K562 (cell line): ENCODE measurements at regions not wholly inside any gene's neighbourhood (a gene's known extent, or its start where the extent isn't known, plus 50 kb on each side); places are given as distances from the start of the nearest gene placed in this dataset.

ENCODE experiments used
- ATAC-seq: fragments of 200-7000 bp; cut with Tn5 transposase; 3 replicates; pipeline ENCODE4 v1.9.1; 2020; ENCODE audit warnings: moderate library complexity
- BruUV-seq: library from RNA; stranded (reverse); fragments of 400-500 nt; replicated peaks from 2 replicates; lab custom pipeline; 2021; lab: Mats Ljungman, UMichigan
- CTCF ChIA-PET: fragments of 300-600 bp; formaldehyde crosslinking; extraction: SDS; loops from one replicate; lab custom pipeline; 2021; ENCODE audit warnings: low intra/inter-chr PET ratio; lab: Yijun Ruan, JAX
- POLR2A ChIA-PET: fragments of 300-600, 350-650 bp; sonication (Branson Sonifier 250); formaldehyde crosslinking; extraction: SDS; loops from one replicate; lab custom pipeline; 2021; ENCODE audit warnings: antibody characterized with exemption, inconsistent platforms; lab: Yijun Ruan, JAX
- DNase-seq, 4 experiments: peaks; one replicate each; pipeline versions ENCODE4 v3.0.0 to v3.0.0-alpha.2; 2011 to 2018; ENCODE audit warnings: low spot score in 3 of 4, mixed read lengths in 3 of 4; ENCODE audit errors: extremely low read depth in 1 of 4
- FAIRE-seq: peaks from 2 replicates; lab custom pipeline; 2011; peaks lifted over from hg19 to GRCh38; lab: Jason Lieb, UNC
- H2AFZ ChIP-seq: 2 replicates; pipeline ENCODE4 v1.6.0; 2011; ENCODE audit warnings: low read depth, low read length, control low read depth, inconsistent platforms
- H3K27ac ChIP-seq: fragments of 200-600 bp; 3 replicates; pipeline ENCODE4 v1.8.0; 2011; ENCODE audit warnings: low read depth, mild to moderate bottlenecking, control low read depth, inconsistent platforms, low read length, moderate library complexity, mixed read lengths; ENCODE audit errors: extremely low read depth
- H3K27me3 ChIP-seq, 2 experiments: fragments of 300-600 bp in 1 of 2; 2 replicates in 1 of 2; 3 replicates in 1 of 2; pipeline versions ENCODE4 v1.6.0 to v1.8.0; 2011; ENCODE audit warnings: inconsistent platforms in 2 of 2, low read length in 2 of 2, mild to moderate bottlenecking in 1 of 2, mixed read lengths in 1 of 2, moderate library complexity in 1 of 2; ENCODE audit not compliant: control insufficient read depth in 2 of 2, insufficient read depth in 2 of 2
- H3K36me3 ChIP-seq: fragments of 300-600 bp; 3 replicates; pipeline ENCODE4 v1.8.0; 2011; ENCODE audit warnings: mild to moderate bottlenecking, low read length, inconsistent platforms; ENCODE audit not compliant: control insufficient read depth, insufficient read depth
- H3K4me1 ChIP-seq, 2 experiments: fragments of 200-600 bp in 1 of 2; replicated peaks in 1 of 2; 2 replicates in 1 of 2; 3 replicates in 1 of 2; pipeline versions ENCODE4 v1.5.1 to v1.8.0; 2011; ENCODE audit warnings: inconsistent platforms in 2 of 2, low read length in 2 of 2, mild to moderate bottlenecking in 1 of 2, mixed read lengths in 1 of 2, moderate library complexity in 1 of 2; ENCODE audit not compliant: control insufficient read depth in 2 of 2, insufficient read depth in 2 of 2
- H3K4me2 ChIP-seq: 2 replicates; pipeline ENCODE4 v1.6.1; 2011; ENCODE audit warnings: low read length, control low read depth, inconsistent platforms, mixed read lengths; ENCODE audit not compliant: insufficient read depth
- H3K4me3 ChIP-seq: fragments of 200-600 bp; sonication (generic), shearing (Covaris generic); 2 replicates; pipeline ENCODE4 v1.5.1; 2016; ENCODE audit warnings: control low read depth, inconsistent platforms
- H3K79me2 ChIP-seq: fragments of 200-600 bp; 3 replicates; pipeline ENCODE4 v1.8.0; 2011; ENCODE audit warnings: low read length, inconsistent platforms; ENCODE audit not compliant: control insufficient read depth, insufficient read depth
- H3K9ac ChIP-seq, 2 experiments: 2 replicates each; pipeline versions ENCODE4 v1.6.0 to v1.6.1; 2011; ENCODE audit warnings: low read depth in 2 of 2, low read length in 2 of 2, control low read depth in 1 of 2, inconsistent platforms in 1 of 2, mild to moderate bottlenecking in 1 of 2, mixed read lengths in 1 of 2; ENCODE audit not compliant: insufficient read depth in 1 of 2
- H3K9me1 ChIP-seq: one replicate; pipeline ENCODE4 v1.6.0; 2011; ENCODE audit warnings: inconsistent platforms, mild to moderate bottlenecking, low read length, moderate library complexity; ENCODE audit not compliant: control insufficient read depth, insufficient read depth
- H3K9me3 ChIP-seq: replicated peaks from 2 replicates; pipeline ENCODE4 v1.5.1; 2011; ENCODE audit warnings: low read depth, low read length, inconsistent platforms; ENCODE audit not compliant: control insufficient read depth, insufficient read depth
- H4K20me1 ChIP-seq: replicated peaks from 2 replicates; pipeline ENCODE4 v1.6.1; 2011; ENCODE audit warnings: low read length, inconsistent platforms, mixed read lengths; ENCODE audit not compliant: control insufficient read depth, insufficient read depth
- ARHGAP35 ChIP-seq: fragments of 450-650 bp; IDR thresholded peaks from 2 replicates; pipeline ENCODE4 v1.6.1; 2018; ENCODE audit not compliant: partially characterized antibody
- CHD4 ChIP-seq: fragments of 200-600 bp; sonication (generic); IDR thresholded peaks from 3 replicates; pipeline ENCODE4 v1.6.1; 2012; ENCODE audit warnings: low read depth, mild to moderate bottlenecking, mixed read lengths, low read length, inconsistent platforms; ENCODE audit not compliant: insufficient read depth, insufficient replicate concordance, poor library complexity, severe bottlenecking
- HDAC8 ChIP-seq: fragments of 450-650 bp; IDR thresholded peaks from 2 replicates; pipeline ENCODE4 v1.6.1; 2016; ENCODE audit warnings: mild to moderate bottlenecking, missing genetic modification characterization, moderate library complexity, missing compliant biosample characterization
- PPARD ChIP-seq: fragments of 250-450 bp; sonication (Bioruptor Pico); IDR thresholded peaks from 2 replicates; pipeline ENCODE4 v1.8.0; 2022; ENCODE audit warnings: inconsistent platforms, mild to moderate bottlenecking, moderate library complexity
- RB1 ChIP-seq: fragments of 450-650 bp; IDR thresholded peaks from 2 replicates; pipeline ENCODE4 v1.6.1; 2017; ENCODE audit warnings: low read depth, mild to moderate bottlenecking
- SAFB ChIP-seq: fragments of 200-400 bp; formaldehyde crosslinking; IDR thresholded peaks from 2 replicates; pipeline ENCODE4 v1.6.1; 2017; ENCODE audit warnings: low read depth, low read length, borderline replicate concordance
- SPI1 ChIP-seq: IDR thresholded peaks from 2 replicates; pipeline ENCODE4 v1.6.1; 2011; ENCODE audit warnings: low read depth, low read length, control low read depth, borderline replicate concordance
- ZNF695 ChIP-seq: fragments of 450-650 bp; formaldehyde crosslinking; IDR thresholded peaks from 2 replicates; pipeline ENCODE4 v1.4.0; 2020; ENCODE audit warnings: mild to moderate bottlenecking, moderate library complexity
- WGBS: fragments of 100-300 bp; shearing (Covaris generic); methylation state at CpG from one replicate; pipeline ENCODE4 v1.1.6; 2016; ENCODE audit warnings: low coverage, mixed read lengths; ENCODE audit not compliant: insufficient coverage; ENCODE audit errors: missing lambda C conversion rate; 5-methylcytosine and 5-hydroxymethylcytosine counted together
- in situ Hi-C: fragments of 300-500 bp; cut with MboI; formaldehyde crosslinking; loops from 4 replicates; pipeline ENCODE4 v1.15.0; 2018; ENCODE audit warnings: inconsistent platforms, mixed read lengths
- intact Hi-C: fragments of 100-400 bp; cut with micrococcal nuclease; formaldehyde crosslinking; loops from 2 replicates; pipeline ENCODE4 v1.14.2; 2022
- TF ChIP-seq, protein P1 (sequence below): sonication (generic); formaldehyde crosslinking; IDR thresholded peaks from 2 replicates; pipeline ENCODE4 v1.8.0; 2022; ENCODE audit warnings: missing genetic modification reagents, mild to moderate bottlenecking, moderate library complexity, borderline replicate concordance
- TF ChIP-seq, protein P2 (sequence below): fragments of 450-650 bp; IDR thresholded peaks from 2 replicates; pipeline ENCODE4 v1.6.1; 2016; ENCODE audit warnings: low read depth

- no peak for ATAC-seq
- Histone ChIP-seq H3K79me2 (no peaks in the 10 kb centered on the region), H3K9me1 (no peaks in the 10 kb centered on the region)
- no peak for TF ChIP-seq CHD4
- TF ChIP-seq HDAC8 (tag): no peak
- TF ChIP-seq SPI1: peak; percentile 49; the same call in 1 of the 2 replicates
- TF ChIP-seq, protein P1, sequence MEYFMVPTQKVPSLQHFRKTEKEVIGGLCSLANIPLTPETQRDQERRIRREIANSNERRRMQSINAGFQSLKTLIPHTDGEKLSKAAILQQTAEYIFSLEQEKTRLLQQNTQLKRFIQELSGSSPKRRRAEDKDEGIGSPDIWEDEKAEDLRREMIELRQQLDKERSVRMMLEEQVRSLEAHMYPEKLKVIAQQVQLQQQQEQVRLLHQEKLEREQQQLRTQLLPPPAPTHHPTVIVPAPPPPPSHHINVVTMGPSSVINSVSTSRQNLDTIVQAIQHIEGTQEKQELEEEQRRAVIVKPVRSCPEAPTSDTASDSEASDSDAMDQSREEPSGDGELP: no peak
- TF ChIP-seq ZNF695 (CRISPR knock-in tag): no peak
- TF ChIP-seq, protein P2, sequence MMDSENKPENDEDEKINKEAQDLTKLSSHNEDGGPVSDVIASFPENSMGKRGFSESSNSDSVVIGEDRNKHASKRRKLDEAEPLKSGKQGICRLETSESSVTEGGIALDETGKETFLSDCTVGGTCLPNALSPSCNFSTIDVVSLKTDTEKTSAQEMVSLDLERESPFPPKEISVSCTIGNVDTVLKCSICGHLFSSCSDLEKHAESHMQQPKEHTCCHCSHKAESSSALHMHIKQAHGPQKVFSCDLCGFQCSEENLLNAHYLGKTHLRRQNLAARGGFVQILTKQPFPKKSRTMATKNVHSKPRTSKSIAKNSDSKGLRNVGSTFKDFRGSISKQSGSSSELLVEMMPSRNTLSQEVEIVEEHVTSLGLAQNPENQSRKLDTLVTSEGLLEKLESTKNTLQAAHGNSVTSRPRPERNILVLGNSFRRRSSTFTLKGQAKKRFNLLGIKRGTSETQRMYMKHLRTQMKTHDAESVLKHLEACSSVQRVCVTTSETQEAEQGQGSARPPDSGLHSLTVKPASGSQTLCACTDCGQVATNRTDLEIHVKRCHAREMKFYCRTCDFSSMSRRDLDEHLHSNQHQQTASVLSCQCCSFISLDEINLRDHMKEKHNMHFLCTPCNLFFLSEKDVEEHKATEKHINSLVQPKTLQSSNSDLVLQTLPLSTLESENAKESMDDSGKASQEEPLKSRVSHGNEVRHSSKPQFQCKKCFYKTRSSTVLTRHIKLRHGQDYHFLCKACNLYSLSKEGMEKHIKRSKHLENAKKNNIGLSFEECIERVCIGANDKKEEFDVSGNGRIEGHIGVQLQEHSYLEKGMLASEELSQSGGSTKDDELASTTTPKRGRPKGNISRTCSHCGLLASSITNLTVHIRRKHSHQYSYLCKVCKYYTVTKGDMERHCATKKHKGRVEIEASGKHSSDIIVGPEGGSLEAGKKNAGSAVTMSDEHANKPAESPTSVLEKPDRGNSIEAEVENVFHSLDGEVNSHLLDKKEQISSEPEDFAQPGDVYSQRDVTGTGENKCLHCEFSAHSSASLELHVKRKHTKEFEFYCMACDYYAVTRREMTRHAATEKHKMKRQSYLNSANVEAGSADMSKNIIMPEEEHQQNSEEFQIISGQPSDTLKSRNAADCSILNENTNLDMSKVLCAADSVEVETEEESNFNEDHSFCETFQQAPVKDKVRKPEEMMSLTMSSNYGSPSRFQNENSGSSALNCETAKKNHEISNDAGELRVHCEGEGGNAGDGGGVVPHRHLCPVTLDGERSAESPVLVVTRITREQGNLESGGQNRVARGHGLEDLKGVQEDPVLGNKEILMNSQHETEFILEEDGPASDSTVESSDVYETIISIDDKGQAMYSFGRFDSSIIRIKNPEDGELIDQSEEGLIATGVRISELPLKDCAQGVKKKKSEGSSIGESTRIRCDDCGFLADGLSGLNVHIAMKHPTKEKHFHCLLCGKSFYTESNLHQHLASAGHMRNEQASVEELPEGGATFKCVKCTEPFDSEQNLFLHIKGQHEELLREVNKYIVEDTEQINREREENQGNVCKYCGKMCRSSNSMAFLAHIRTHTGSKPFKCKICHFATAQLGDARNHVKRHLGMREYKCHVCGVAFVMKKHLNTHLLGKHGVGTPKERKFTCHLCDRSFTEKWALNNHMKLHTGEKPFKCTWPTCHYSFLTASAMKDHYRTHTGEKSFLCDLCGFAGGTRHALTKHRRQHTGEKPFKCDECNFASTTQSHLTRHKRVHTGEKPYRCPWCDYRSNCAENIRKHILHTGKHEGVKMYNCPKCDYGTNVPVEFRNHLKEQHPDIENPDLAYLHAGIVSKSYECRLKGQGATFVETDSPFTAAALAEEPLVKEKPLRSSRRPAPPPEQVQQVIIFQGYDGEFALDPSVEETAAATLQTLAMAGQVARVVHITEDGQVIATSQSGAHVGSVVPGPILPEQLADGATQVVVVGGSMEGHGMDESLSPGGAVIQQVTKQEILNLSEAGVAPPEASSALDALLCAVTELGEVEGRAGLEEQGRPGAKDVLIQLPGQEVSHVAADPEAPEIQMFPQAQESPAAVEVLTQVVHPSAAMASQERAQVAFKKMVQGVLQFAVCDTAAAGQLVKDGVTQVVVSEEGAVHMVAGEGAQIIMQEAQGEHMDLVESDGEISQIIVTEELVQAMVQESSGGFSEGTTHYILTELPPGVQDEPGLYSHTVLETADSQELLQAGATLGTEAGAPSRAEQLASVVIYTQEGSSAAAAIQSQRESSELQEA: peak; percentile 67
- TF ChIP-seq ARHGAP35: no peak
- no peak for TF ChIP-seq RB1
- no peak for TF ChIP-seq SAFB
- TF ChIP-seq PPARD (CRISPR knock-in tag): no peak
- TF ChIP-seq, all 486 proteins: peak for 2
- Histone ChIP-seq H2AFZ (no peak overlapping the region; the same call in 1 of the 2 replicates), H3K27ac (no peak overlapping the region), H4K20me1 (no peaks in the 10 kb centered on the region), H3K36me3 (0 out of 3 replicates have a peak, but pooled peaks cover 4% of the 10 kb centered on the region), H3K27me3 (no peaks in the 10 kb centered on the region), H3K9ac (no peak overlapping the region), H3K9me3 (no peaks in the 10 kb centered on the region), H3K4me1 (no peaks in the 10 kb centered on the region; a peak in 2 of 5 replicates), H3K4me3 (no peak overlapping the region), H3K4me2 (no peak overlapping the region)
- intact Hi-C loops: no loop called here
- FAIRE-seq (no peak), DNase-seq (no peak)
- CTCF ChIA-PET: no interaction called here
- 48% methylated on average over 4 of the region's 5 CpGs for WGBS
- in situ Hi-C loops: no loop called here
- no TSS peak for BruUV-seq
- POLR2A ChIA-PET: no interaction called here
Observed at GRCh38 chrX:13383907-13384306, 64.1 kb upstream of the ATXN3L start.
